ENCODE measurements at regions not wholly inside any gene's neighbourhood (a gene's known extent, or its start where the extent isn't known, plus 50 kb on each side); places are given as distances from the start of the nearest gene placed in this dataset.

- in situ Hi-C loops (cut with MboI; ENCODE audit: low pct_unique_long_range_greater_than_20kb in 2 of 9, low sequenced_read_pairs in 9 of 9, unreplicated experiment in 9 of 9): no loop called here
- no peak overlapping the region for H3K27ac ChIP-seq
- no peaks in the 10 kb centered on the region for H3K4me1 ChIP-seq (replicated peaks in 1 of 2)
- 0 to 88% (median 29%) methylated on average over 1 of the region's 1 CpG; no CpG with 5 or more reads in 3 of the 10 experiments for WGBS, 10 experiments
- no peak overlapping the region for H3K4me3 ChIP-seq
- no peak for ATAC-seq (replicated peaks in 6 of 8)
These were observed 68.8 kb upstream of the USP47 start for GRCh38 chr11:11772865-11773515.

- H3K4me3 ChIP-seq: no peak overlapping the region
- in situ Hi-C loops (cut with MboI; ENCODE audit: low pct_unique_long_range_greater_than_20kb in 2 of 9, low sequenced_read_pairs in 9 of 9, unreplicated experiment in 9 of 9): no loop called here
- peak in 1 of 8 experiments; percentile 50 for ATAC-seq (replicated peaks in 6 of 8)
- WGBS, 10 experiments: 33 to 90% (median 64%) methylated on average over 1 to 3 of the region's 3 CpGs
- H3K4me1 ChIP-seq (replicated peaks in 1 of 2): no peaks in the 10 kb centered on the region
- no peak overlapping the region for H3K27ac ChIP-seq
These were observed 70.8 kb upstream of the USP47 start for GRCh38 chr11:11770921-11771486.

GRCh38 chr11:11770296-11770695, 71.5 kb upstream of the USP47 start:
- Histone ChIP-seq H3K4me3 (no peak overlapping the region), H3K27ac (no peak overlapping the region), H3K4me1 (replicated peaks in 1 of 2) (no peaks in the 10 kb centered on the region)
- no peak for ATAC-seq (replicated peaks in 6 of 8)
- WGBS, 10 experiments: 0 to 55% (median 50%) methylated on average over 1 of the region's 1 CpG; no CpG with 5 or more reads in 7 of the 10 experiments
- in situ Hi-C loops (cut with MboI; ENCODE audit: low pct_unique_long_range_greater_than_20kb in 2 of 9, low sequenced_read_pairs in 9 of 9, unreplicated experiment in 9 of 9): no loop called here

- in situ Hi-C loops (cut with MboI; ENCODE audit: low pct_unique_long_range_greater_than_20kb in 2 of 9, low sequenced_read_pairs in 9 of 9, unreplicated experiment in 9 of 9): no loop called here
These were observed 72.0 kb upstream of the USP47 start for GRCh38 chr11:11769782-11770181.

GRCh38 chr11:11769362-11769761, 72.4 kb upstream of the USP47 start:
- Histone ChIP-seq H3K4me3 (no peak overlapping the region), H3K27ac (no peak overlapping the region), H3K4me1 (replicated peaks in 1 of 2) (no peaks in the 10 kb centered on the region)
- no peak for ATAC-seq (replicated peaks in 6 of 8)
- in situ Hi-C loops (cut with MboI; ENCODE audit: low pct_unique_long_range_greater_than_20kb in 2 of 9, low sequenced_read_pairs in 9 of 9, unreplicated experiment in 9 of 9): no loop called here

More at GRCh38 chr11:11769782-11770181, 72.0 kb upstream of the USP47 start:
- Histone ChIP-seq H3K4me1 (replicated peaks in 1 of 2) (no peaks in the 10 kb centered on the region), H3K27ac (no peak overlapping the region), H3K4me3 (no peak overlapping the region)
- ATAC-seq (replicated peaks in 6 of 8): no peak

GRCh38 chr11:11764423-11764803, 77.4 kb upstream of the USP47 start:
- in situ Hi-C loops (cut with MboI; ENCODE audit: low pct_unique_long_range_greater_than_20kb in 2 of 9, low sequenced_read_pairs in 9 of 9, unreplicated experiment in 9 of 9): no loop called here
- no peak overlapping the region for H3K4me3 ChIP-seq
- no peaks in the 10 kb centered on the region for H3K4me1 ChIP-seq (replicated peaks in 1 of 2)
- ATAC-seq (replicated peaks in 6 of 8): no peak
- no peak overlapping the region for H3K27ac ChIP-seq
- 0 to 95% (median 43%) methylated on average over 1 to 2 of the region's 2 CpGs; no CpG with 5 or more reads in 2 of the 10 experiments for WGBS, 10 experiments

- no peak overlapping the region for H3K4me3 ChIP-seq
- in situ Hi-C loops (cut with MboI; ENCODE audit: low pct_unique_long_range_greater_than_20kb in 2 of 9, low sequenced_read_pairs in 9 of 9, unreplicated experiment in 9 of 9): no loop called here
- H3K4me1 ChIP-seq (replicated peaks in 1 of 2): no peaks in the 10 kb centered on the region
- no peak overlapping the region for H3K27ac ChIP-seq
- WGBS, 10 experiments: 0 to 80% (median 55%) methylated on average over 1 to 3 of the region's 4 CpGs; no CpG with 5 or more reads in 2 of the 10 experiments
- ATAC-seq (replicated peaks in 6 of 8): no peak
These were observed 77.9 kb upstream of the USP47 start for GRCh38 chr11:11763796-11764422.

GRCh38 chr11:11760838-11761237, 80.9 kb upstream of the USP47 start:
- ATAC-seq (replicated peaks in 6 of 8): no peak
- WGBS, 10 experiments: 32 to 83% (median 65%) methylated on average over 1 to 2 of the region's 2 CpGs; no CpG with 5 or more reads in 6 of the 10 experiments

GRCh38 chr11:11758603-11759196, 83.1 kb upstream of the USP47 start:
- ATAC-seq (replicated peaks in 6 of 8): no peak
- peaks cover 25 to 29% of the 10 kb centered on the region in 2 donors for H3K4me1 ChIP-seq (replicated peaks in 1 of 2)
- no peak overlapping the region for H3K4me3 ChIP-seq
- WGBS, 10 experiments: 27 to 100% (median 67%) methylated on average over 1 to 8 of the region's 8 CpGs; no CpG with 5 or more reads in 1 of the 10 experiments
- peak overlapping the region in 1 of 2 donors; percentile 67 for H3K27ac ChIP-seq
- in situ Hi-C loops (cut with MboI; ENCODE audit: low pct_unique_long_range_greater_than_20kb in 2 of 9, low sequenced_read_pairs in 9 of 9, unreplicated experiment in 9 of 9): no loop called here

More at GRCh38 chr11:11760838-11761237, 80.9 kb upstream of the USP47 start:
- no peak overlapping the region for H3K4me3 ChIP-seq
- no peak overlapping the region for H3K27ac ChIP-seq
- peaks cover 20 to 21% of the 10 kb centered on the region in 2 donors for H3K4me1 ChIP-seq (replicated peaks in 1 of 2)
- in situ Hi-C loops (cut with MboI; ENCODE audit: low pct_unique_long_range_greater_than_20kb in 2 of 9, low sequenced_read_pairs in 9 of 9, unreplicated experiment in 9 of 9): no loop called here

- 17 to 72% (median 52%) methylated on average over 1 to 3 of the region's 3 CpGs; no CpG with 5 or more reads in 6 of the 10 experiments for WGBS, 10 experiments
- peak overlapping the region; percentile 45 to 67 for H3K27ac ChIP-seq
- ATAC-seq (replicated peaks in 6 of 8): peak in 7 of 8 experiments; percentile 34 to 98 (median 94)
- in situ Hi-C loops (cut with MboI; ENCODE audit: low pct_unique_long_range_greater_than_20kb in 2 of 9, low sequenced_read_pairs in 9 of 9, unreplicated experiment in 9 of 9): no loop called here
- H3K4me1 ChIP-seq (replicated peaks in 1 of 2): peaks cover 26 to 29% of the 10 kb centered on the region in 2 donors
- H3K4me3 ChIP-seq: no peak overlapping the region
These were observed 83.9 kb upstream of the USP47 start for GRCh38 chr11:11757909-11758308.

GRCh38 chr11:11756718-11757117, 85.1 kb upstream of the USP47 start:
- WGBS, 10 experiments: 14 to 80% (median 21%) methylated on average over 1 to 2 of the region's 3 CpGs; no CpG with 5 or more reads in 3 of the 10 experiments
- no peak overlapping the region for H3K27ac ChIP-seq
- peak in 1 of 8 experiments; percentile 26 for ATAC-seq (replicated peaks in 6 of 8)
- in situ Hi-C loops (cut with MboI; ENCODE audit: low pct_unique_long_range_greater_than_20kb in 2 of 9, low sequenced_read_pairs in 9 of 9, unreplicated experiment in 9 of 9): no loop called here
- H3K4me1 ChIP-seq (replicated peaks in 1 of 2): peaks cover 29 to 35% of the 10 kb centered on the region in 2 donors
- no peak overlapping the region for H3K4me3 ChIP-seq

GRCh38 chr11:11755871-11756270, 85.9 kb upstream of the USP47 start:
- H3K4me3 ChIP-seq: no peak overlapping the region
- no peak for ATAC-seq (replicated peaks in 6 of 8)
- no peak overlapping the region for H3K27ac ChIP-seq
- peaks cover 29 to 35% of the 10 kb centered on the region in 2 donors for H3K4me1 ChIP-seq (replicated peaks in 1 of 2)
- in situ Hi-C loops (cut with MboI; ENCODE audit: low pct_unique_long_range_greater_than_20kb in 2 of 9, low sequenced_read_pairs in 9 of 9, unreplicated experiment in 9 of 9): no loop called here
- 0 to 87% (median 69%) methylated on average over 1 to 5 of the region's 5 CpGs; no CpG with 5 or more reads in 1 of the 10 experiments for WGBS, 10 experiments

- ATAC-seq (replicated peaks in 6 of 8): peak in 1 of 8 experiments; percentile 63
- H3K27ac ChIP-seq: no peak overlapping the region
- H3K4me1 ChIP-seq (replicated peaks in 1 of 2): peaks cover 20 to 26% of the 10 kb centered on the region in 2 donors
- in situ Hi-C loops (cut with MboI; ENCODE audit: low pct_unique_long_range_greater_than_20kb in 2 of 9, low sequenced_read_pairs in 9 of 9, unreplicated experiment in 9 of 9): no loop called here
- no peak overlapping the region for H3K4me3 ChIP-seq
- 28 to 92% (median 67%) methylated on average over 1 to 3 of the region's 3 CpGs; no CpG with 5 or more reads in 1 of the 10 experiments for WGBS, 10 experiments
These were observed 89.1 kb upstream of the USP47 start for GRCh38 chr11:11752679-11753078.
